Activated naive CD8-positive, alpha-beta T cell treated with anti-CD3 and anti-CD28 coated beads, Interleukin-2, amount 50 U/mL, for 16 hours (primary cell): ENCODE measurements at regions not wholly inside any gene's neighbourhood (a gene's known extent, or its start where the extent isn't known, plus 50 kb on each side); places are given as distances from the start of the nearest gene placed in this dataset.

Experiments used
- DNase-seq: peaks from one replicate; pipeline ENCODE4 v3.0.0-alpha.2; 2020; ENCODE audit warnings: low read depth, low spot score

DNA sequence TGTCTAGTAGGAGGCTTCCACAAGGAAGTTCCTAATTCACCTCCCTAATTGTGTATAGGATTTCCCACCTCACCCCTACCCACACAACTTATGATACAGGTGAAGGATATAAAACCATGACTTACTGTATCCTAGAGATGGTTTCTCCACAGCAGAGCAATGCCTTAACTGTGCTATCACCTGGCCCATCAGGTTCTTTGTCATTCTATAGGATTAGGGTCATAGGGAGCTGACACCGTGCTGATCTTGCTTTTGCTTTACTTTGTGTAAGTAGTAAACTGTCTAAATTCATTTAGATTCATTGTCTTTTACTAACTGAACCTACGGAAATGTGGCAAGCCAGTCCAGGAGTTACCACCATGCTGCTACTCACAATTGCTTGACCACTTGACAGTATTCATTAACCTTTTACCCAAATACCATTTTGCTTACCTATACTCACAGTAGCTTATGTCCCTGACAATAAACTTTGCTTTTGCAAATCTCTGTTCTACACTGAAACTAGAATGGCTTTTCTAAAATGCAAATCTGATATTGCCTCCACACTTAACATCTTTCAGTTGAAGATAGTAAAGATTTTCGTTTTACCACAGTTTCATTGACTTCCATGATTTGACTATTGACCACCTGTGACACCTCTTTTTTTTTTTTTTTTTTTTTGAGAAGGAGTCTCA is 147.6 kb downstream of the IFI44 start:
- no peak for DNase-seq

DNA sequence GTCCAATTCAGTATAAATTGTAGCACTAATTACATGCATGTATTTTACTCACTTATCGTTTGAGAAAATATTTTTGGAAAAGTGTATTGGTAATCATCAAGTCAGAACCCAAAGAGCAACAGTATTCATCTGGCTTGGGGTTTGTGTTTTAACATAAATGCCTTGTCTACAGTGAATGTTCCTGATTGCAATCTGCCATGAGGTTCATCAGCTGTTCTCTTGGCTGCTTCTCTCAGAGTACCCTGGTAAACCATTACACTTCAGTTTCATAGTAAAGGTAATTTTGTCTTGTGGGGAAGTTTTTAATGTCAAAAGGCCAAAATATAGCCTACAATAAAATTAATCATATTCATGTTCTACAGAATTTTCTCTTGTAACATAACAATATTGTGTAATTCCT is 150.3 kb downstream of the IFI44 start:
- no peak for DNase-seq

DNA sequence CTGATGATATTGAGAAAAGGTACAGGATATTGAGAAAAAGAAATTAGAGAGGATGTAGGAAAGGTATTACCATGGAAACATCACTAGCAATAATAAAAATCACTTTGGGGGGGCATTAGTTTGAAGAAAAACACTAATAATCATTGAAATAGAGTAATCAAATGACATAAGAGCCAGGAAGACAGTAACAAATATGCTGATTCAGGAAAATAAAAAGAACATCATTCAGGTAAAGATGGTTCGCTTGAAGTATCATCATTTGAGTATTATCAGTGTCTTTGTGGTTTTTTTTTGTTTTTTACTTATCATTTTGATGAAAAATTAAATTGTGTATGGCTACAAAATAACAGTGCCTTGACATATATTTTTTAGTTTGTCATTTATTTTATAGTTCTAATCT is 164.5 kb downstream of the IFI44 start:
- no peak for DNase-seq

DNA sequence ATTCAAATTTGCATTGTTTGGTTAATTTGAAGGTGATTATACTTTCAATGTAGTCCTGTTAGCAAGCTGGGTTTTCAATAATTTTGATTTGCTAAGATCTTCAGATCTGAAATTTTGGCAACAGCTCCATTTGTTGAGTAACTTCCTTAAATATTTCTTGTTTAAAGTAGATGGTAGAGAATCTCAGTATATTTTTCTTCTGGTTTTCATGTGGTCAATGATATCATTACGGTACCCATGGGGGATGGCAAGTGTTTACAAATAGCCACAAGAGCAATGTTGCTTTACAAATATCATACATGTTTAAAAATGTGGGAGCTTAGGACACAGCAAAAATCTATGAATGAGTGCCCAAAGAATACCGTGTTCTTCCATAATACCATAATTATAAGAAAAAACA is 175.9 kb downstream of the IFI44 start:
- no peak for DNase-seq

DNA sequence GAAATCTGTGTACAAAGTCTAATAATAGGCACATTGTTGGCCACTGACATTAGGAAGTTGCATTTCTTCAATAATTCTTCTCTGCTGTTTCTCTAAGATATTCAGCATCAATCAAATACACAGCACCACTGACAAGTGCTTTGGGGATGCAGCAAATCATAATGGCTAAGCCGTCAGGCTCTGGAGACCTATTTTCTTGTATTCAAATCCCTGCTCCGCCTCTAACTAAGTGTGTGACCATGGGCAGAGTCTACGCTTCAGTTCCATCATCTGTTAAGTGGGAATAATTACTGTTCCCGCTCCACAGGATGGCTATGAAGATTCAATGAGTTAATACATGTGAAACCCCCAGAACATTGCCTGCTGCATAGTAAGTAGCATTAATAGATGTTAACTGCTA is 176.9 kb downstream of the ADGRL4 start:
- DNase-seq = no peak

DNA sequence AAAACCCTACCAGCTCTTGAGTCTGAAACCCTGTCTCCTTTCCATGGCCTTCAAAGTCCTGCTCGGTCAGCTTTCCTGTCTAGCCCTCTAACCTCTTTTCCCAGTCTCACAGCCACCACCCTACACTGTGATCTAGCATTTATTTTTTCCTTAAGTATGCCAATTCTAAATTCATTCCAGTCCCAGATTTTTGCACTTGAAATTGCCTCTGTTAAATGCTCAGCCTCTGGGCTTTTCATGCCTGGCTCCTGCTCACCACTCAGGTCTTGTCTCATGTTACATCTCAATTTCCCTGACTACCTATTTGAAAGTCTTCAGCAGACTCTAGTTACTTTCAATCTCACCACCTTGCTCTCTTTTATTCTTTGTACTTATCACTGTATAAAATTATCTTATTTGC is 176.2 kb downstream of the ADGRL4 start:
- DNase-seq = no peak

DNA sequence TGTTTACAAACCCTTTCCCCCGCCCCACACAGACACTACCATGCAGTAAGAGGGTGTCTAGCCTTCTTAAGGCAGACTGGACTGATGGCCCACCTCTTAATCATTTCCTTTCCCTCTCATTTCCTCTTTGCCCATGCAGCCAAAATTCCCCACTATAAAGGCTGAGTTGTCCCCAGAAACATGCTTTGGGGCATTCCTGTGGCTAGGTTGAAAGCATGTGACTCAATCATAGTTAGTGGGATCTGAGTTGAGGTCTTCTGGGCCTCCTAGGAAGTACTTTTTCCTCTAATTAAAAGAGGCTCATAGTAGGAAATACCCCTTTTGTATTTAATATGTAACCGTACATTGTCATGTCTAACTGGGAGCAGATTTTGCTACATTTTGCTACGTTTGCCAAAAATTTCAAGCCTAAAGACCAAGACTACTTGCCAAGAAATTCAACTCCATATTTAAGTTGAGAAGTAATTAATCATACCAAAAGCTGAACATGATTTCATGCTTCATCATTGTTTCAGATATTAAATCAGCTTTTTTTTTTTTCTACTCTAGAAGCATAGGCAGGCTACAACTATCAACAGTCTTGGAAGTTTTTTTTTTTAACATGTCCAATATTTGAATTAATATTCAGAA is 174.7 kb downstream of the ADGRL4 start:
- DNase-seq = no peak

DNA sequence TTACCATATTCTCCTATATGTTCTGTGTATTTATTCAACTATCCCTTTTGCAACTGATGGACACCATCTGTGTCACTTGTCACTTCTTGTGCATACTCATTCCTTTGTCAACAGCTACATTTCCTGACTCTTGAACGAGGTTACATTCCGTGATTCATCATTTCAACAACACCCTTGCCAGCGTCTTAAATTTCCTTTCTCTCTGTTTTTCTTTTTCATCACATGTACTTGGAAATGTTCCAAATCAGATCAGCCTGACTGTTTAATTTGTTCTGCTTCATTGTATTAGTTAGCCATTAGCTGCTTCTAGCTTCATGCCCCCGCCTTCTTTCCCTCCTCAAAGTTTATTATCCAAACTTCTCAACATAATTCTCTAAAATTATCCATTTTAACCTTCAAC is 173.0 kb downstream of the ADGRL4 start:
- DNase-seq = no peak

DNA sequence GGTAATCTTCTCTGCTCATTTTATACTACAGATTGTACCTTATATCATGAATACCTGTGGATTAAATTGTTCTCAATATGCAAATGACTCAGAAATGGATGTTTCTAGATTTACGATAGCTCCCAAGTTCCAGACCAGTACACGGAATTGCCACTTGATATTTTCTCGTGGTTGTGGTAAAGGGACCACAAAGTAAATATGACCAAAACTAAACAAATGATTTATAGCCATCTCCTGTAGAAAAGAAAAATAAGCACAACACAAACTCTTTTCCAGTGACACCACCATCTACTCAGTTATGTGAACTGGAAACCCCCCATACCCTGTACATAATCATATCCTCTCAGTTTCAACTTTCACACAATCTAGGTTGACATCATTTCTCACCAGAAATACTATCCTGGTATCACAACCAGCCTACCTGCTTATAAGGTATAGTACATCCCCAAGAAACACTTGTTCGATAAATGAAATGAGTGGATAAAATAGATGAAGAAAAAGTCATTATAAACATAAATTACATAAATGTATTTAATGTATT is 172.3 kb downstream of the ADGRL4 start:
- no peak for DNase-seq

DNA sequence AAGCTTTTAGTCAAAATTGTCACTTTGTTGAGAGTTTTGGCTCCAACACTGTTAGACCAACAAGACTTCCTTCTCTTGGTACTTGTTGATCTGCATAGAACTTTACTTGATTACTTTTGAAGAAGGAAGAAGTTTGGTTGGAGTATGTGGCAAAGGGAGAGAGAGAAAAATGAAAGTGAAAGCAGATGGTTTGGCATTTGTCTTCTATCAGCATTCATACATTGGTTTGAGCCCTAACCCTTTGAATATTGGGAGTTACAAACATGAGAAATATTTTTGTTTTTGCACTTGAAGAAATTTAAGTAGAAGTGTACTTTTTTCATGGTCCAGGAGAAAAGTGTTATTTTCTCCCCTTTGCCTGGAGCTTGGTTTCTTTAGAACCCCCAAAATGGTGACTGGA is 169.8 kb downstream of the ADGRL4 start:
- no peak for DNase-seq

DNA sequence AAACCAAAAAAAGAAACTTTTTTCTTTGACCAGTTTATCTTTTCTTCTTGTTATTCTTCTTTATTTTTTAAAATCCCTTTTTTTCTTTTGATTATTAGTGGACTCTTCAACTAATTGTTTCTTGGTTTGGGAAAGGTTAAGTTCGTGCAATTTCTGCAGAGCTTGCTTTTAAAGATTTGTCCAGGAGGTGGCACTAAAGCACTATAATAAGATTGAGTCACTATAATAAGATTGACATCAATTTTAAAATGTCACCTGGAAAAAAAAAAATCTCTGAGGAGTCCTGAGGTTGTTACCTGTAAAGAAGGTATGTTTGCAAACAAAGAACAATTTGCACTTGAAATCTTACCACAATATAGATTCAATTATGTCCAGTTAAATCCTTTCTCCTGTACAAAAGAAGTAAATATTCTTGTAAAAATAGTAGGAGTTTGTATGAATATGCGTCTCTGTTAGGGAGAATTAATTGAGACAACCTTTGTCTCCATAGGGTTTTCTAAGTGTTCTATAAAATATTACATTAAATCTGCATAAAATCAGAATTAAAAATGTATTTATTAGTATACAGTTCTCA is 166.7 kb downstream of the ADGRL4 start:
- DNase-seq = peak; percentile 1
